DOHH2 (cell line): ENCODE measurements at regions not wholly inside any gene's neighbourhood (a gene's known extent, or its start where the extent isn't known, plus 50 kb on each side); places are given as distances from the start of the nearest gene placed in this dataset.

Experiments used
- H3F3A ChIP-seq: fragments of 200-600 bp; sonication (generic), shearing (Covaris generic); 2 replicates; pipeline ENCODE4 v1.6.0; 2016; ENCODE audit warnings: antibody characterized with exemption, mild to moderate bottlenecking; ENCODE audit not compliant: control insufficient read depth, insufficient read depth
- H3K27ac ChIP-seq: fragments of 200-600 bp; sonication (generic); 2 replicates; pipeline ENCODE4 v1.5.1; 2014; ENCODE audit warnings: low read depth, mild to moderate bottlenecking, low read length, moderate library complexity
- H3K27me3 ChIP-seq: fragments of 200-600 bp; sonication (generic); 2 replicates; pipeline ENCODE4 v1.6.1; 2014; ENCODE audit warnings: mild to moderate bottlenecking, low read length, mixed read lengths; ENCODE audit not compliant: control insufficient read depth
- H3K36me3 ChIP-seq: fragments of 200-600 bp; sonication (generic); 2 replicates; pipeline ENCODE4 v1.6.1; 2014; ENCODE audit warnings: mild to moderate bottlenecking, low read length, moderate library complexity, mixed read lengths; ENCODE audit not compliant: control insufficient read depth
- H3K4me1 ChIP-seq: fragments of 200-600 bp; sonication (generic); 2 replicates; pipeline ENCODE4 v1.6.1; 2014; ENCODE audit warnings: mild to moderate bottlenecking, low read length, mixed read lengths; ENCODE audit not compliant: control insufficient read depth
- H3K4me2 ChIP-seq: fragments of 200-600 bp; sonication (generic); 2 replicates; pipeline ENCODE4 v1.6.0; 2014; ENCODE audit warnings: mild to moderate bottlenecking, low read length, moderate library complexity
- H3K4me3 ChIP-seq: fragments of 200-600 bp; sonication (generic); 2 replicates; pipeline ENCODE4 v1.5.1; 2014; ENCODE audit warnings: mild to moderate bottlenecking, low read length, mixed read lengths
- H3K79me2 ChIP-seq: fragments of 200-600 bp; sonication (generic); 2 replicates; pipeline ENCODE4 v1.6.1; 2014; ENCODE audit warnings: mild to moderate bottlenecking, low read length, mixed read lengths; ENCODE audit not compliant: control insufficient read depth
- H3K9me2 ChIP-seq: fragments of 200-600 bp; sonication (generic); replicated peaks from 2 replicates; pipeline ENCODE4 v1.6.1; 2014; ENCODE audit warnings: mild to moderate bottlenecking, low read length, mixed read lengths; ENCODE audit not compliant: control insufficient read depth
- H3K9me3 ChIP-seq: fragments of 200-600 bp; sonication (generic); 2 replicates; pipeline ENCODE4 v1.6.1; 2014; ENCODE audit warnings: antibody characterized with exemption, low read length, mixed read lengths; ENCODE audit not compliant: control insufficient read depth, insufficient read depth
- H4K20me1 ChIP-seq: fragments of 200-600 bp; sonication (generic); 2 replicates; pipeline ENCODE4 v1.6.0; 2014; ENCODE audit warnings: low read depth, mild to moderate bottlenecking, antibody characterized with exemption, low read length, moderate library complexity; ENCODE audit not compliant: control insufficient read depth, insufficient read depth
- EZH2phosphoT487 ChIP-seq: fragments of 200-600 bp; sonication (generic); IDR thresholded peaks from 2 replicates; pipeline ENCODE4 v1.6.1; 2017; ENCODE audit warnings: borderline replicate concordance, mild to moderate bottlenecking, antibody characterized with exemption, low read length, moderate library complexity, mixed read lengths
- TF ChIP-seq, protein P1 (sequence below): fragments of 200-600 bp; sonication (generic); IDR thresholded peaks from one replicate; pipeline ENCODE4 v1.5.1; 2014; ENCODE audit warnings: antibody characterized with exemption, mild to moderate bottlenecking, low read depth, low read length; ENCODE audit not compliant: poor library complexity, severe bottlenecking

DNA sequence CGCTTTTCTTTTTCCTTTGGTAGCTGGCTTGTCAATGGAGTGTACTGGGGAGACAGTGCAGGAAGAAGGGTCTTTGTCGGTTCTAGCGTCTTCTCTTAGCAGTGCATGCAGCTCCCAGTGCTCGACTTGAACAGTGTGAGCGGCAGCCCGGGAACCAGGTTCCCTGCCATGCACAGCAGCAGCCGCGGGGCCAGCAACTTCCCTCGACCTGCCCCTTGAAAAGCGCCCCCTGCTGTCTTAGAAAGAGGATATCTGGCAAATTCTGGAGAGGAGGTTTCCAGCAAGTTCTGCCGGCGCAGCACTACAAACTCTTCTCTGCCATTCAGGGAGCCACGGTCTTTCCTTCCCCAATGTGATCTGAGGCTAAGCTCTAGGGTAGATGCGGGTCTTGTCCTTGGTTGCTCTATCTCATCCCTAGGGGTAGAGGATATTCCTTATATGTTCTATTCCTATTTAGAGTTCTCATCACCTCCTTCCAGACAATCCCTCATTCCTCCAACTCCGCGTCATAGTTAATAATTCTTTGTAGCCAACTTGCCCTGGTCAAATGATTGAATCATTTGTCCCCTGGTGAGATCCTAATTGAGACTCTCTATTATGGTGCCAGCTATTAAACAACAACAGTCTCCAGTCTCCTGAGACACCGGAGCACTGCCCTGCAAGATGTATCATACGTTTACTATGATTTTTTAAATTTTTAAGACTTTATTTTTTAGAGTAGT lies 451.3 kb downstream of the PMP22 start:
- no peaks in the 10 kb centered on the region for H4K20me1 ChIP-seq
- H3K27me3 ChIP-seq = no peaks in the 10 kb centered on the region
- H3K27ac ChIP-seq = no peak overlapping the region
- no peaks in the 10 kb centered on the region for H3F3A ChIP-seq
- no peak overlapping the region for H3K4me3 ChIP-seq
- no peaks in the 10 kb centered on the region for H3K4me1 ChIP-seq
- H3K36me3 ChIP-seq = no peaks in the 10 kb centered on the region
- no peaks in the 10 kb centered on the region for H3K79me2 ChIP-seq
- no peak for TF ChIP-seq EZH2phosphoT487
- TF ChIP-seq, protein P1, sequence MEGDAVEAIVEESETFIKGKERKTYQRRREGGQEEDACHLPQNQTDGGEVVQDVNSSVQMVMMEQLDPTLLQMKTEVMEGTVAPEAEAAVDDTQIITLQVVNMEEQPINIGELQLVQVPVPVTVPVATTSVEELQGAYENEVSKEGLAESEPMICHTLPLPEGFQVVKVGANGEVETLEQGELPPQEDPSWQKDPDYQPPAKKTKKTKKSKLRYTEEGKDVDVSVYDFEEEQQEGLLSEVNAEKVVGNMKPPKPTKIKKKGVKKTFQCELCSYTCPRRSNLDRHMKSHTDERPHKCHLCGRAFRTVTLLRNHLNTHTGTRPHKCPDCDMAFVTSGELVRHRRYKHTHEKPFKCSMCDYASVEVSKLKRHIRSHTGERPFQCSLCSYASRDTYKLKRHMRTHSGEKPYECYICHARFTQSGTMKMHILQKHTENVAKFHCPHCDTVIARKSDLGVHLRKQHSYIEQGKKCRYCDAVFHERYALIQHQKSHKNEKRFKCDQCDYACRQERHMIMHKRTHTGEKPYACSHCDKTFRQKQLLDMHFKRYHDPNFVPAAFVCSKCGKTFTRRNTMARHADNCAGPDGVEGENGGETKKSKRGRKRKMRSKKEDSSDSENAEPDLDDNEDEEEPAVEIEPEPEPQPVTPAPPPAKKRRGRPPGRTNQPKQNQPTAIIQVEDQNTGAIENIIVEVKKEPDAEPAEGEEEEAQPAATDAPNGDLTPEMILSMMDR = peak; percentile 31
- no peaks in the 10 kb centered on the region for H3K9me3 ChIP-seq
- H3K9me2 ChIP-seq = no peaks in the 10 kb centered on the region
- no peak overlapping the region for H3K4me2 ChIP-seq

GRCh38 chr17:14808425-14808824 lies 456.7 kb downstream of the PMP22 start:
- Histone ChIP-seq H3F3A (no peaks in the 10 kb centered on the region), H3K27ac (no peak overlapping the region), H3K36me3 (no peaks in the 10 kb centered on the region), H3K9me3 (no peaks in the 10 kb centered on the region), H3K79me2 (no peaks in the 10 kb centered on the region), H3K4me3 (no peak overlapping the region), H3K27me3 (no peaks in the 10 kb centered on the region), H4K20me1 (no peaks in the 10 kb centered on the region), H3K4me2 (no peak overlapping the region), H3K9me2 (no peaks in the 10 kb centered on the region), H3K4me1 (no peaks in the 10 kb centered on the region)
- no peak for TF ChIP-seq EZH2phosphoT487
- TF ChIP-seq, protein P1 = no peak

- H3K27ac ChIP-seq = no peak overlapping the region
Observed at GRCh38 chr17:14805348-14805747, 459.8 kb downstream of the PMP22 start.

More at GRCh38 chr17:14805348-14805747, 459.8 kb downstream of the PMP22 start:
- no peaks in the 10 kb centered on the region for H3K9me2 ChIP-seq
- H3K79me2 ChIP-seq = no peaks in the 10 kb centered on the region
- H3K9me3 ChIP-seq = no peaks in the 10 kb centered on the region
- no peaks in the 10 kb centered on the region for H3K27me3 ChIP-seq
- no peaks in the 10 kb centered on the region for H3F3A ChIP-seq
- TF ChIP-seq EZH2phosphoT487 = no peak
- TF ChIP-seq, protein P1 = no peak
- H4K20me1 ChIP-seq = no peaks in the 10 kb centered on the region
- no peak overlapping the region for H3K4me3 ChIP-seq
- H3K4me1 ChIP-seq = no peaks in the 10 kb centered on the region
- no peak overlapping the region for H3K4me2 ChIP-seq
- no peaks in the 10 kb centered on the region for H3K36me3 ChIP-seq
